Activated CD4-positive, alpha-beta T cell treated with anti-CD3 and anti-CD28 coated beads, Interleukin-2, amount 50 U/mL, for 24 hours (primary cell): ENCODE measurements at regions not wholly inside any gene's neighbourhood (a gene's known extent, or its start where the extent isn't known, plus 50 kb on each side); places are given as distances from the start of the nearest gene placed in this dataset.
"Not testable (repeated sequence)": the region's sequence is repeated elsewhere in the genome, so short reads cannot be mapped to it uniquely, and the experiment has no call there.

ENCODE experiments used
- DNase-seq, 2 donors: peaks; one replicate each; pipeline ENCODE4 v3.0.0-alpha.2; 2020; ENCODE audit warnings: low read depth in 1 of 2, low spot score in 1 of 2

- DNase-seq, result no peak
Measured at GRCh38 chr15:62218841-62219240, 53.8 kb upstream of the C2CD4B start.

GRCh38 chr15:62219799-62220198 lies 54.7 kb upstream of the C2CD4B start:
- DNase-seq, result no peak

- DNase-seq, result no peak
Measured at GRCh38 chr15:62223020-62223419, 57.9 kb upstream of the C2CD4B start.

- DNase-seq, result no peak
Measured at GRCh38 chr15:62228604-62229003, 63.5 kb upstream of the C2CD4B start.

- DNase-seq, result no peak
Measured at GRCh38 chr15:62231856-62232255, 66.8 kb upstream of the C2CD4B start.

- no peak for DNase-seq
Measured at GRCh38 chr15:62240121-62241096, 75.3 kb upstream of the C2CD4B start.

- no peak for DNase-seq
Measured at GRCh38 chr15:62241135-62241770, 76.2 kb upstream of the C2CD4B start.

- DNase-seq, result no peak
Measured at GRCh38 chr15:62242999-62243398, 77.9 kb upstream of the C2CD4B start.

- DNase-seq, result no peak
Measured at GRCh38 chr15:62244762-62245161, 79.7 kb upstream of the C2CD4B start.

- DNase-seq, result no peak
Measured at GRCh38 chr15:62248277-62248984, 83.3 kb upstream of the C2CD4B start.

- DNase-seq, result no peak
Measured at GRCh38 chr15:62249501-62249900, 84.4 kb upstream of the C2CD4B start.

GRCh38 chr15:62250186-62250585 lies 85.1 kb upstream of the C2CD4B start:
- DNase-seq, result no peak

- DNase-seq, result no peak
Measured at GRCh38 chr15:62250978-62251377, 85.9 kb upstream of the C2CD4B start.

- DNase-seq, result no peak
Measured at GRCh38 chr15:62253294-62253693, 88.2 kb upstream of the C2CD4B start.

GRCh38 chr15:62254137-62254934 lies 89.3 kb upstream of the C2CD4B start:
- DNase-seq, result peak; percentile 37 to 49

GRCh38 chr15:62256430-62256829 lies 91.3 kb upstream of the C2CD4B start:
- not testable (repeated sequence) for DNase-seq

- no peak for DNase-seq
Measured at GRCh38 chr15:62257996-62258521, 93.0 kb upstream of the C2CD4B start.

- no peak for DNase-seq
Measured at GRCh38 chr15:62262305-62262941, 97.3 kb upstream of the C2CD4B start.

GRCh38 chr15:62264196-62264595 lies 99.1 kb upstream of the C2CD4B start:
- DNase-seq, result no peak

GRCh38 chr15:62269504-62269903 lies 104.4 kb upstream of the C2CD4B start:
- no peak for DNase-seq
